Thyroid gland (tissue), 4 donors: ENCODE measurements at regions not wholly inside any gene's neighbourhood (a gene's known extent, or its start where the extent isn't known, plus 50 kb on each side); places are given as distances from the start of the nearest gene placed in this dataset.

ENCODE experiments used
- CTCF ChIP-seq, 6 experiments: fragments of 200-600 bp in 3 of 6; fragments of 450-650 bp in 3 of 6; sonication (generic) in 3 of 6; IDR thresholded peaks; one replicate each; pipeline ENCODE4 v1.5.1; 2016 to 2019; ENCODE audit warnings: antibody characterized with exemption in 6 of 6, mild to moderate bottlenecking in 2 of 6, inconsistent platforms in 1 of 6, moderate library complexity in 1 of 6
- POLR2A ChIP-seq, 2 donors: fragments of 450-650 bp; IDR thresholded peaks; one replicate each; pipeline ENCODE4 v1.6.1; 2017; ENCODE audit warnings: antibody characterized with exemption in 2 of 2, mild to moderate bottlenecking in 2 of 2, moderate library complexity in 1 of 2

GRCh38 chr4:25560605-25561004, 95.0 kb upstream of the SLC34A2 start:
- no peak for TF ChIP-seq CTCF (IDR thresholded peaks at IDR 0.05)
- TF ChIP-seq POLR2A (IDR thresholded peaks at IDR 0.05), result no peak
